Stimulated activated CD4-positive, alpha-beta T cell treated with anti-CD3 and anti-CD28 coated beads, Interleukin-1b, Interleukin-23, amount 100 ng/mL, for 48 hours (primary cell): ENCODE measurements at regions not wholly inside any gene's neighbourhood (a gene's known extent, or its start where the extent isn't known, plus 50 kb on each side); places are given as distances from the start of the nearest gene placed in this dataset.

Experiments
- DNase-seq: peaks from one replicate; pipeline ENCODE4 v3.0.0-alpha.2; 2020

DNA sequence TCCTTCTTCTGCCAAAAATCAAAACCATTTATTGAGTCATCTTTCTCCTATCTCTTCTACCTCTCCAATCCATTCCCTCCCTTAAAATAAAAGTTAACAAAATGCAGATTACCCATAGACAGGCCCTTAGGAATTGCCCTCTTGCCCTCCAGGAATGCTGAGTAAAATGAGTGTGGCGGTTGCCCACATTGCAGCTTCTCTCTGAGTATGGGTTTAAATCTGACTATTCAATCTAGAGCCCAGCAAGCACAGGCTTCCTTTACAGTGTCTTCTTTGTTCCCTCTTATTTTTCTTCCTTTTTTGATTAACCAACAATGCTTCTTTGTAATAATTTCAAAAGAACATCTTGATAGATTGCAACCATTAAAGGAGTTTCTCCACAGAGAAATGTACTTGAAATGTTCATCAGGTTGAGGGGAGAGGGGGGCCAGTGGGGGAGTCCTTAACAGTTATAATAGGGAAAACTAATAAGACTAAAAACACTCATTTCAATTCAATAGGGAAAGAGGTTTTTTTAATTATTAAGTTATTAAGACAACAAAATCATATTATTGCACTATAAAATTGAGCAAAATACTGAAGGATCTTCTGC is 135.3 kb upstream of the LMCD1 start:
- no peak for DNase-seq

- DNase-seq = no peak
Observed at GRCh38 chr3:8368598-8368997, 133.0 kb upstream of the LMCD1 start.

GRCh38 chr3:8369638-8370037 is 132.0 kb upstream of the LMCD1 start:
- DNase-seq = no peak

DNA sequence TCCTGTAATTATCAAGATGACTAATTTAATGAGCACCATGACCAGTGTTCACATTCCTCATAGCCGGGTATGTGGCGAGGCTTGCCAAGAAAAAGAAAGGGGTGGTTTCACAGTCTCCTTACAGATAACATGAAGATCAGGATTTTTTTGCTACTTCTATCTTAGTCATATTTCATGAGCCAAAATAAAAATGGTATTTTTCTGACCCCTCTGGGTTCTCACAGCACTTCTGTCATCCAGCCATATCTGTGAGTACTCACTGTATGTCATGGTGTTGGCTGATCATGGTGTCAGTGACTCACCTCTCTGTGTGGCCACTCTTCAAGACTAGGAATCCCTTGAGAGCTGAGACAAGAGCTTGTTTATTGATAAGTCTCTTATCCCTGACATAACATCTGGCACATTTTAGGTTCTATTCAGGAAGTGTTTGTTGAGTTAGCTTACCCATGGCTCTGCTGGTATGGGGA is 130.5 kb upstream of the LMCD1 start:
- no peak for DNase-seq

- no peak for DNase-seq
Observed at GRCh38 chr3:8371960-8372463, 129.6 kb upstream of the LMCD1 start.

GRCh38 chr3:8380904-8381704 is 120.5 kb upstream of the LMCD1 start:
- no peak for DNase-seq

- no peak for DNase-seq
Observed at GRCh38 chr3:8385848-8386620, 115.6 kb upstream of the LMCD1 start.

DNA sequence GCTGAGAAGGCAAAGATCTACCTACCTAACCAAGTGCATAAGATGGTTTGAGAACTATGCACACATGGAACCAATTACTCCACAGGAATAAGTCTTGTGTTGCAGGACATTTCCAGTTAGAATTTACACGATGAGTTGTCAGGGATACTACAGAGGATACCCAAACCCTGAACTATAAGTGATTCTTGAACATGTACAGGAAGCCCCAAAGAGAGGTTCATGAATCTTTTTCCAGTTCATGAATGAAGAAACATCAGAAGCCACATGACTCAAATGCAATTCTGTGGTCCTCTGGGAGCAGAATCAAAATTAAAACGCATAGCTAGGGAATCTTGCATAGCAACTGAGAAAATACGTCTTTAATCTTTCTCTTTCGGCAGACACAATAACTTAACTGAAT is 114.1 kb upstream of the LMCD1 start:
- DNase-seq = no peak

GRCh38 chr3:8399686-8400085 is 101.9 kb upstream of the LMCD1 start:
- DNase-seq = no peak

- DNase-seq = no peak
Observed at GRCh38 chr3:8400911-8401310, 100.7 kb upstream of the LMCD1 start.

DNA sequence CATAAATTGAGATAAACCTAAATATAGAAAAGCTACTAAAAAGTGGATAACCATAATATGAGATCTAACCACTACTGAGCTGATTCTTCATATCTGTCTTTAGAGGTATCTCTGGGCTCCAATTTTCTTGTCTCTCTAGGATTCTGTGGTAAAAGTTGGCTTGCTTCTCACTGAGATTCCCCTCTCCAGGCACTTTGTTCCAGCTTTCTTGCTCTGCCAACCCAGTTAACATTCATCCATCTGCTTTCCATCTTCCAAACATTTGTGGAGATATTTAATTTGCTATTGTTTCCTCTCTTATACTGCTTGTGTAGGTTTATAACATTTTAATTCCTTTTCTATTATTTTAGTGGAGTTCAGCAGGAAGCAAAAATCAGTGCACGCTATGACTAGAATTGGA is 97.6 kb upstream of the LMCD1 start:
- DNase-seq = no peak

GRCh38 chr3:8405144-8405543 is 96.5 kb upstream of the LMCD1 start:
- DNase-seq = no peak

- DNase-seq = no peak
Observed at GRCh38 chr3:8406479-8406878, 95.1 kb upstream of the LMCD1 start.

- DNase-seq = no peak
Observed at GRCh38 chr3:8413337-8413926, 88.2 kb upstream of the LMCD1 start.

GRCh38 chr3:8416965-8417364 is 84.7 kb upstream of the LMCD1 start:
- DNase-seq = no peak

GRCh38 chr3:8420612-8421011 is 81.0 kb upstream of the LMCD1 start:
- DNase-seq = no peak

GRCh38 chr3:8421267-8421666 is 80.4 kb upstream of the LMCD1 start:
- DNase-seq = no peak

DNA sequence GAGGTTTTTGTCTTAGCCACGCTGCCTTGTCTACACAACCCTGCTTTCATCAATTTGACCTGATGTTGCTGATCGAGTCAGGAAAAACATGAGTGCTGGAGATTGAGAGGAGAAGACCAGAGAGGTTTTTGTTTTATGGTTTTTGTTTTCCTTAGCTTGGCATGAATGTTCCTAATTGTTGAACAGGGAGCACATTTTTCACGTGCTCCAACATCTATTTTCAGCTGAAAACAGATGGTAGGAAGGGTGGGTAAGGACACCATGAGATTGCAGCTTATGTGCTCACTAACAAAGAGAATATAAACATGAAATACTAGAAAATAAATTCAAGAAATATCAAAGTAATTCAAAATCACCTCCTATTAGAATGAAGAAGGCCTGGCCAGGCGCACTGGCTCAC is 79.9 kb upstream of the LMCD1 start:
- no peak for DNase-seq

- DNase-seq = no peak
Observed at GRCh38 chr3:8423307-8423706, 78.3 kb upstream of the LMCD1 start.

DNA sequence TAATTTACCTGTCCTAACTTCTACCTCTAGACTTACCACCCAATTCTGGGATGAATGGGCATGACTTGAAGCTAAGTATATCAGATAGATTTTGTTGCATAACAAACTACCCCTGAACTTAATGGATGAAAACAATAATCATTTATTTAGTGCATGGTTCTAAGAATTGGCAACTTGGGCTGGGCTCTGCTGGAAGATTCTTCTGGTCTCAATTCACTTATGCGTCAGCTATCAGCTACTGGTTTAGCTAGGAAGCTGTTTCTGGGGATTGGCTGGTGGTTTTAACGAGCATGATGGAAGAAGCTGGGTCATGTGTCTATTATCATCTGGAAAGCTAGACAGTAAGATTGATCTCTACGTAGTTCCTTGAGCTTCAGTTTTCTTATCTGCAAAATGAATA is 77.3 kb upstream of the LMCD1 start:
- no peak for DNase-seq

- DNase-seq = no peak
Observed at GRCh38 chr3:8436661-8437287, 64.8 kb upstream of the LMCD1 start.

DNA sequence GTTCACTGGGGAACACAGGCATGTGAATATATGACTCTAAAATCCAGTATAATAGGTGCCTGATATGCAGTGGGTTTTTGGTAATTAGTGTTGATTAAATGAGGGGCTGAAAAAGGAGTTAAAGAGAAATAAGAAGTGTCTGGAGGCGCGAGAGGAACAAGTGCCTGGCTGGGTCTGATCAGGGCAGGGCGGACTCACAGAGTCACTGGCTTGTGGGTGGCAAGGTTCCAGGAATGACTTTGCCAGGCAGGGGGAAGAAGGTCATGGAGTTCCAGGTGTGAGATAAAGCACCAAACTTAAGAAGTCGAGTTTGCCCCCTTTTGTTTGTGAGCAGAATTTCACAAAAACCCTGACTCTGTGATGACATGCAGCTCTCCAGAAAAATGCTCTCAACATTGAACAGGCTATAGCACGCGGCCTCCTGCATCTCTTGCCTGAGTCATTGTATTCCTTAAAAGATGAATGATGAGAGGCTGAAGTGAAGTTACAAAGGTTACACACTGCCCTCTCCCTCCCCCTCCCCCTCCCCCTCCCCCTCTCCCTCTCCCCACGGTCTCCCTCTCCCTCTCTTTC is 63.0 kb upstream of the LMCD1 start:
- DNase-seq = no peak
